H1 (cell line): ENCODE measurements at regions not wholly inside any gene's neighbourhood (a gene's known extent, or its start where the extent isn't known, plus 50 kb on each side); places are given as distances from the start of the nearest gene placed in this dataset.

Experiments used
- CTCF ChIA-PET: fragments of 300-600 bp; sonication (Branson Sonifier 250); formaldehyde crosslinking; loops from one replicate; lab custom pipeline; 2021; ENCODE audit not compliant: partially characterized antibody; lab: Charles Lee
- POLR2A ChIA-PET: fragments of 300-600 bp; sonication (Branson Sonifier 250); formaldehyde crosslinking; loops from one replicate; lab custom pipeline; 2021; ENCODE audit warnings: inconsistent platforms; ENCODE audit not compliant: partially characterized antibody; lab: Charles Lee
- DNase-seq, 2 experiments: peaks; one replicate each; pipeline versions ENCODE4 v3.0.0 to v3.0.0-alpha.2; 2010 to 2022; ENCODE audit warnings: low spot score in 2 of 2, low read depth in 1 of 2, mixed read lengths in 1 of 2
- FAIRE-seq: peaks from 2 replicates; lab custom pipeline; 2011; peaks lifted over from hg19 to GRCh38; lab: Jason Lieb, UNC
- H2AFZ ChIP-seq: 2 replicates; pipeline ENCODE4 v1.8.1; 2012; ENCODE audit warnings: low read length, inconsistent platforms
- H2AK5ac ChIP-seq: 2 replicates; pipeline ENCODE4 v1.6.1; 2013; ENCODE audit warnings: low read depth, low read length
- H2BK120ac ChIP-seq: replicated peaks from 2 replicates; pipeline ENCODE3; 2013; ENCODE audit warnings: low read depth, low read length, inconsistent platforms
- H2BK12ac ChIP-seq: 2 replicates; pipeline ENCODE4 v1.6.1; 2013; ENCODE audit warnings: low read depth, low read length
- H2BK15ac ChIP-seq: 2 replicates; pipeline ENCODE4 v1.6.1; 2013; ENCODE audit warnings: low read length
- H2BK20ac ChIP-seq: 2 replicates; pipeline ENCODE4 v1.6.1; 2013; ENCODE audit warnings: low read length
- H2BK5ac ChIP-seq: 2 replicates; pipeline ENCODE4 v1.6.1; 2013; ENCODE audit warnings: low read depth, low read length
- H3K14ac ChIP-seq: 2 replicates; pipeline ENCODE4 v1.6.1; 2013; ENCODE audit warnings: inconsistent platforms; ENCODE audit not compliant: insufficient read length
- H3K18ac ChIP-seq: 2 replicates; pipeline ENCODE4 v1.6.1; 2013; ENCODE audit warnings: low read length; ENCODE audit errors: extremely low read depth
- H3K23ac ChIP-seq: 2 replicates; pipeline ENCODE4 v1.6.1; 2013; ENCODE audit warnings: inconsistent platforms; ENCODE audit not compliant: insufficient read length
- H3K23me2 ChIP-seq: 2 replicates; pipeline ENCODE4 v1.6.1; 2013; ENCODE audit warnings: low read depth, low read length
- H3K27ac ChIP-seq: 2 replicates; pipeline ENCODE4 v1.6.1; 2011; ENCODE audit warnings: low read depth, low read length, inconsistent platforms
- H3K27me3 ChIP-seq, 4 experiments: replicated peaks in 1 of 4; 1 replicate in 1 of 4; 2 replicates in 3 of 4; pipeline versions ENCODE4 v1.6.1 to v1.8.1; 2011 to 2013; ENCODE audit warnings: low read length in 3 of 4, mild to moderate bottlenecking in 3 of 4, inconsistent platforms in 2 of 4, mixed read lengths in 2 of 4, moderate library complexity in 1 of 4; ENCODE audit not compliant: control insufficient read depth in 3 of 4, insufficient read depth in 3 of 4; ENCODE audit errors: extremely low read depth in 1 of 4
- H3K36me3 ChIP-seq, 4 experiments: 2 replicates each; pipeline versions ENCODE4 v1.6.1 to v1.8.1; 2011 to 2013; ENCODE audit warnings: mild to moderate bottlenecking in 4 of 4, low read length in 3 of 4, moderate library complexity in 2 of 4, control low read depth in 1 of 4, inconsistent platforms in 1 of 4; ENCODE audit not compliant: insufficient read depth in 4 of 4, control insufficient read depth in 2 of 4
- H3K4ac ChIP-seq: replicated peaks from 2 replicates; pipeline ENCODE3; 2013; ENCODE audit warnings: low read length, low read depth, mixed read lengths, inconsistent platforms; ENCODE audit not compliant: insufficient read length
- H3K4me1 ChIP-seq, 4 experiments: replicated peaks in 1 of 4; 1 replicate in 1 of 4; 2 replicates in 3 of 4; pipeline versions ENCODE4 v1.6.1 to v1.8.1; 2011 to 2013; ENCODE audit warnings: low read length in 3 of 4, inconsistent platforms in 2 of 4, mixed read lengths in 1 of 4; ENCODE audit not compliant: insufficient read depth in 4 of 4, control insufficient read depth in 3 of 4
- H3K4me2 ChIP-seq, 2 experiments: 2 replicates each; pipeline versions ENCODE4 v1.6.1 to v1.8.1; 2011 to 2013; ENCODE audit warnings: low read depth in 2 of 2, low read length in 2 of 2, control low read depth in 1 of 2, inconsistent platforms in 1 of 2, mild to moderate bottlenecking in 1 of 2; ENCODE audit not compliant: insufficient read depth in 1 of 2
- H3K4me3 ChIP-seq, 4 experiments: fragments of 200-600, 300-600 bp in 1 of 4; sonication (generic), shearing (Covaris generic), sonication (Bioruptor Twin) in 1 of 4; 2 replicates each; pipeline versions ENCODE4 v1.5.1 to v1.8.1; 2011 to 2016; ENCODE audit warnings: low read length in 4 of 4, low read depth in 3 of 4, control low read depth in 2 of 4, inconsistent platforms in 2 of 4, mild to moderate bottlenecking in 2 of 4, mixed read lengths in 1 of 4, moderate library complexity in 1 of 4; ENCODE audit not compliant: insufficient read depth in 2 of 4; ENCODE audit errors: extremely low read depth in 1 of 4
- H3K56ac ChIP-seq: replicated peaks from 2 replicates; pipeline ENCODE3; 2013; ENCODE audit warnings: low read depth, mild to moderate bottlenecking, mixed read lengths, low read length, inconsistent platforms; ENCODE audit not compliant: insufficient read length
- H3K79me1 ChIP-seq: 2 replicates; pipeline ENCODE4 v1.6.1; 2013; ENCODE audit warnings: low read depth, low read length, control low read depth
- H3K79me2 ChIP-seq, 2 experiments: 2 replicates each; pipeline versions ENCODE4 v1.6.1 to v1.8.1; 2012 to 2013; ENCODE audit warnings: low read length in 2 of 2, mild to moderate bottlenecking in 2 of 2, inconsistent platforms in 1 of 2; ENCODE audit not compliant: insufficient read depth in 2 of 2, control insufficient read depth in 1 of 2
- H3K9ac ChIP-seq, 4 experiments: replicated peaks in 1 of 4; 1 replicate in 1 of 4; 2 replicates in 3 of 4; pipeline versions ENCODE4 v1.6.1 to v1.8.1; 2011 to 2013; ENCODE audit warnings: low read depth in 3 of 4, low read length in 3 of 4, control low read depth in 2 of 4, mild to moderate bottlenecking in 2 of 4, moderate library complexity in 2 of 4, inconsistent platforms in 1 of 4; ENCODE audit errors: extremely low read depth in 1 of 4
- H3K9me3 ChIP-seq, 2 experiments: 2 replicates each; pipeline versions ENCODE4 v1.6.1 to v1.8.1; 2012 to 2013; ENCODE audit warnings: mild to moderate bottlenecking in 2 of 2, moderate library complexity in 2 of 2, control low read depth in 1 of 2, inconsistent platforms in 1 of 2, low read depth in 1 of 2, low read length in 1 of 2, mixed read lengths in 1 of 2; ENCODE audit not compliant: insufficient read depth in 2 of 2
- H4K20me1 ChIP-seq, 2 experiments: replicated peaks in 1 of 2; 2 replicates each; pipeline versions ENCODE3 to v1.8.1; 2011 to 2013; ENCODE audit warnings: inconsistent platforms in 2 of 2, low read length in 2 of 2, mild to moderate bottlenecking in 1 of 2; ENCODE audit not compliant: insufficient read depth in 2 of 2, control insufficient read depth in 1 of 2
- H4K5ac ChIP-seq: 2 replicates; pipeline ENCODE4 v1.6.1; 2013; ENCODE audit warnings: low read length, low read depth, mixed read lengths, inconsistent platforms; ENCODE audit not compliant: insufficient read length
- H4K8ac ChIP-seq: 2 replicates; pipeline ENCODE4 v1.8.0; 2013; ENCODE audit warnings: mild to moderate bottlenecking, moderate library complexity, low read length, inconsistent platforms; ENCODE audit not compliant: insufficient read depth; ENCODE audit errors: extremely low read depth
- H4K91ac ChIP-seq: replicated peaks from 2 replicates; pipeline ENCODE3; 2013; ENCODE audit warnings: low read length, mixed read lengths, inconsistent platforms; ENCODE audit not compliant: insufficient read length
- CEBPB ChIP-seq: IDR thresholded peaks from 2 replicates; pipeline ENCODE4 v1.6.1; 2012; ENCODE audit warnings: low read depth, low read length
- CHD2 ChIP-seq: IDR thresholded peaks from 2 replicates; pipeline ENCODE4 v1.6.1; 2012; ENCODE audit warnings: low read length, improper control_type of control experiment
- WGBS, 2 experiments: shearing (Covaris generic) in 1 of 2; methylation state at CpG; one replicate each; pipeline versions ENCODE4 v1.1.6 to v1.1.7; 2013 to 2015; ENCODE audit warnings: low lambda C conversion rate in 2 of 2, mixed read lengths in 2 of 2, inconsistent platforms in 1 of 2, low coverage in 1 of 2, missing lambda C conversion rate in 1 of 2; ENCODE audit not compliant: insufficient replicate concordance in 2 of 2, insufficient coverage in 1 of 2, insufficient read length in 1 of 2; ENCODE audit errors: extremely low coverage in 1 of 2, missing lambda C conversion rate in 1 of 2; 5-methylcytosine and 5-hydroxymethylcytosine counted together
- TF ChIP-seq, protein P1 (sequence below): IDR thresholded peaks from 2 replicates; pipeline ENCODE4 v1.6.1; 2011; ENCODE audit warnings: low read depth, mild to moderate bottlenecking, low read length; ENCODE audit not compliant: insufficient read depth

DNA sequence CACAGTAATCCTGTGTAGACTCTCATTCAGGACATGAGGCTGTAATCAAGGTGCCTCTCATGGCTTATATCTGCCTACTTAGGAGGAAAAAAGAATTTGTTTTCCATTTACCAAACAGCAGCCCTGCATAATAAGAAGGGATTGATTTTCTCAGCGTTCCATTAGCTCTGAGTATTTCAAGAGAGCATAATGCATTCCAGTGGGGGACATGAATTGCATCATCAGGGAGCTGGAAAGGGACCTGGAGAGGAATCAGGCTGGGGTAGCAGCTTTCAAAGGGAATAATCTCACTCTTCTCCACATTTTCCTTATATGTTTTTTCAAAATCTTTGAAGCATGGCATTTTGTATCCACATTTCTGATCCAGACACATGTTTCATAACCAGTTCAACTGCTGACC, 150.6 kb upstream of the ANKRD28 start:
- Histone ChIP-seq H3K9ac (no peak overlapping the region), H3K56ac (no peak overlapping the region), H2AK5ac (no peak overlapping the region), H3K18ac (no peak overlapping the region), H3K23me2 (no peaks in the 10 kb centered on the region), H3K79me2 (no peaks in the 10 kb centered on the region), H3K14ac (no peak overlapping the region), H3K23ac (no peak overlapping the region), H3K79me1 (no peaks in the 10 kb centered on the region), H4K5ac (no peak overlapping the region), H3K4me1 (no peaks in the 10 kb centered on the region), H4K8ac (no peak overlapping the region), H4K20me1 (no peaks in the 10 kb centered on the region), H3K4ac (no peak overlapping the region), H3K36me3 (no peaks in the 10 kb centered on the region), H3K27me3 (no peaks in the 10 kb centered on the region), H3K27ac (no peak overlapping the region), H3K4me3 (no peak overlapping the region), H2BK15ac (no peak overlapping the region), H2BK20ac (no peak overlapping the region), H2BK5ac (no peak overlapping the region), H2BK120ac (no peak overlapping the region), H2AFZ (no peak overlapping the region), H4K91ac (no peak overlapping the region), H3K4me2 (no peak overlapping the region), H3K9me3 (no peaks in the 10 kb centered on the region), H2BK12ac (no peak overlapping the region)
- 80% methylated on average over 1 of the region's 1 CpG; no CpG with 5 or more reads in 1 of the 2 experiments for WGBS, 2 experiments
- DNase-seq (no peak), FAIRE-seq (no peak)
- POLR2A ChIA-PET: no interaction called here
- CTCF ChIA-PET: interaction anchor here (0.6 to 1.7 kb wide), 3 partner anchors 13 to 30 kb away, joined by 3 to 5 read pairs (median 3); no protein-coding TSS in a partner anchor
- TF ChIP-seq CHD2 (no peak), CEBPB (0 out of 2 replicates have a peak, but pooled peaks have one; percentile 48)
- TF ChIP-seq, protein P1, sequence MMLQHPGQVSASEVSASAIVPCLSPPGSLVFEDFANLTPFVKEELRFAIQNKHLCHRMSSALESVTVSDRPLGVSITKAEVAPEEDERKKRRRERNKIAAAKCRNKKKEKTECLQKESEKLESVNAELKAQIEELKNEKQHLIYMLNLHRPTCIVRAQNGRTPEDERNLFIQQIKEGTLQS: 0 out of 2 replicates have a peak, but pooled peaks have one; percentile 7
